M059J (cell line): ENCODE measurements at regions not wholly inside any gene's neighbourhood (a gene's known extent, or its start where the extent isn't known, plus 50 kb on each side); places are given as distances from the start of the nearest gene placed in this dataset.
"Not testable (repeated sequence)": the region's sequence is repeated elsewhere in the genome, so short reads cannot be mapped to it uniquely, and the experiment has no call there.

Experiments
- DNase-seq: peaks from one replicate; pipeline ENCODE4 v3.0.0-alpha.2; 2012; ENCODE audit warnings: low read depth

GRCh38 chr18:35875566-35875965, 96.9 kb upstream of the RMP24 start:
- no peak for DNase-seq

GRCh38 chr18:35876243-35876642, 96.2 kb upstream of the RMP24 start:
- DNase-seq, result no peak

- no peak for DNase-seq
These were observed 91.6 kb upstream of the RMP24 start for GRCh38 chr18:35880788-35881455.

DNA sequence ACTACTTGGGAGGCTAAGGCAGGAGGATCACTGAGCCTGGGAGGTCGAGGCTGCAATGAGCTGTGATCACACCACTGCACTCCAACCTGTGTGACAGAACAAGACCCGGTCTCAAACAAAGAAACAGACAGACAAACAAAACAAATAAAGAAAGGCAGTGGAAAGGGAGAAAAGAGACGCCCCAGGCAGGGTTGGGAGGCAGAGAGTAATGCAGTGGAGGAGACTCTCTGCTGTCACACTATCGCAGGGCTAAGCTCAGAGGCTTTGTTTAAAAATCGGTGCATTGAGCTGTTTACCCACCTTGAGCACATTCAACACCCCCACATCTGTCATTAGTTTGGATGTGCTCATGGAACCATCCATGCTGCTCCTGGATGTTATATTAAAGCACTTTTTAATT, 84.2 kb upstream of the RMP24 start:
- DNase-seq, result no peak

- no peak for DNase-seq
These were observed 82.8 kb upstream of the RMP24 start for GRCh38 chr18:35889677-35890076.

DNA sequence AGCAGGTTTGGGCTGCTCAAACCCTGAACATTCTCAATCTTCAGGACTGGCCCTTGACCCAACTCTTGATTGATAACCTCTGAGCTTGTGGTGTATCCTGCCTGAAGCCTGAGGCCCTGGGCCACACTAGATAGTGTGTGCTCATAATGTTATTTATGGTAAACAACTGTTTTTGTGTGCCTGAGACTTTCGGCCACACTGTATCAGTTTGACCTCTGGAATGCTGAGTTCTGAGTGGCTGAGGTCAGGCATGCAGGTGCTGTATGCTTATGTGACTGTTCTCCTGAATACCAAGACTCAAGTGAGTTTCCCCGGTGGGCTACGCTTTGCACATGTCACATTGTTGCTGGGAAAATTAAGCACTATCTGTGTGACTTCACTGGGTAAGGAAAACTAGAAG, 82.2 kb upstream of the RMP24 start:
- DNase-seq, result no peak

- DNase-seq, result no peak
These were observed 80.4 kb upstream of the RMP24 start for GRCh38 chr18:35892118-35892517.

GRCh38 chr18:35897481-35897880, 75.0 kb upstream of the RMP24 start:
- DNase-seq, result not testable (repeated sequence)

DNA sequence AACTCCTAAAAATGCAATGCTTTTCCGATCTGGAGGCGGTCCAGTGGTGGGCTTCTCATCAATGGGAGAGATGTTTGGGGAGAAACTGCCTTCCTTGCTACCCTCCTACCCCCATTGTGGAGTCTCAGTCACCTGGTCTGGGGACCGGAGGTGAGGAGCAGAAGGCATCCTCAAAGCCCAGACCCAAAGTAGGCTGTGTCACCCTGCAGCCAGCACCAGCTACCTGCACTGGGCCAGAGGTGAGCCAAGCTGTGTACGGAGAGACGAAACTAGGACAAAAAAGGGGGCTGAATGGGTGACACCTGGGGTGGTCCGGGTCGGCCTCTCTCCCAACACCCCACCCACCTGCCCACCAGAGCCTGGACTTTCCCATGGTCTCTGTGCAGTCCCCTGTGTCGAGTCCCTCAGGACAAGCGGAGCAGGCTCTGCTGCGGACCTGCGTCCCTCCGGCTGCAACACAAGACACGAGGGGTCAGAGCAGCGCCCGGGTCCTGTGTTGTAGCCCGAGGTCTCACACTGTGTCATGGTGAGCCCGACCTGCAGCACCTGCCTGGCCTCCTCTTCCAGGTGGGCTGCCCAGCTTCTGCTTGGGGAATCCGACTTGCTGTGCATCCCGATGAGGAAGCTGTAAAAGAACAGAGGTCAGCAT, 68.0 kb upstream of the RMP24 start:
- DNase-seq, result no peak

DNA sequence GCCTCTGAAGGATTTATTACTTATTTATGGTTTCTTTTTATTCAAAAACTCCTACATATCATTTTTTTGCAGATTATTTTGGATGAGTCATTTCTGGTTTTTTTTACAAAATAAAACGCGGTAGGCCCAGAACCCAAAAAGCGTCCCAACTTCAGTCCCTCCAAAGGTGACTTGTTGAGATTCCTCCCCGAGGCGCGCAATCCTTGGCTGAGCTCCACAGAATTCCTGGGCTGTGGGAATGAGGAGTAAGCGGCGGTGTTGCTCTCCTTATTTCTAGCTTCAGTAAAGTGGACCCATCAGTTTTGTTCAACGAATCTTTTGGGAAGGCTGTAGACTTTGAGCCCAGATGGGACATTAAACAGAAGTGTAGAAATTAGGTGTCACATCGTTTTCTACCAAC, 67.0 kb upstream of the RMP24 start:
- DNase-seq, result peak; percentile 4

DNA sequence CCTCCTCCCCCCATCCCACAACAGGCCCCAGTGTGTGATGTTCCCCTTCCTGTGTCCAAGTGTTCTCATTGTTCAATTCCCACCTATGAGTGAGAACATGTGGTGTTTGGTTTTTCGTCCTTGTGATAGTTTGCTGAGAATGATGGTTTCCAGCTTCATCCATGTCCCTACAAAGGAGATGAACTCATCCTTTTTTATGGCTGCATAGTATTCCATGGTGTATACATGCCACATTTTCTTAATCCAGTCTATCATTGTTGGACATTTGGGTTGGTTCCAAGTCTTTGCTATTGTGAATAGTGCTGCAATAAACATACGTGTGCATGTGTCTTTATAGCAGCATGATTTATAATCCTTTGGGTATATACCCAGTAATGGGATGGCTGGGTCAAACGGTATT, 66.2 kb upstream of the RMP24 start:
- not testable (repeated sequence) for DNase-seq

DNA sequence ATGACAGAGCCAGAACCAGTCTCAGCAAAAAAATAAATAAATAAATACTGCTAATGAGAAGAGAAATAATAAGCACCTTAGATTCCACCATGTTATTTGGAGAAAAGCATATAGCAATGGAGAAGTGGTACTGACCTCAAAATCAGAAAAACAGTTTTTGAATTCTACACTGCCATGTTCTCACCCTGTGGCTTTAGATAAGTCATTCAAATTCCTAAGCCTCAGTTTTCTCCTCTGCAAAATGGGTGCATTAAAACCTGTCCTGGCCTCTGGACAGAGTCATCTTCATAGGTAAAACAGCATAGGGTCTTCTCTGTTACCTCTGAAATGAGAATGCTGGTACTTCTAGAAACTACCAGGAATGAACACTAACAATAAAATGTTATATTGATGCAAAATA, 62.2 kb upstream of the RMP24 start:
- no peak for DNase-seq

GRCh38 chr18:35912332-35912731, 60.1 kb upstream of the RMP24 start:
- no peak for DNase-seq

DNA sequence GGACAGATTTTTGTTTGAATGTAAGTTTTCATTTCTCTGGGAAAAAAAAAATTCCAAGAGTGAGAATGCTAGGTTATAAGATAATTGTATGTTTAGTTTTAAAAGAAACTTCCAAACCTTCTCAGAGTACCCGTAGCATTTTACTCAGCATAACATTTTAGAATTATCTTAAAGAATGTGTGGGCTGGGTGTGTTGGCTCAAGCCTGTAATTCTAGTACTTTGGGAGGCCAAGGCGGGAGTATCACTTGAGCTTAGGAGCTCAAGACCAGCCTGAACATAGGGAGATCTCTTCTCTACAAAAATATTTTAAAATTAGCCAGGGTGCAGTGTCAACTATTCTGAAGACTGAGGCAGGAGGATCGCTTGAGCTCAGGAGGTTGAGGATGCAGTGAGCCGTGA, 57.4 kb upstream of the RMP24 start:
- DNase-seq, result no peak

DNA sequence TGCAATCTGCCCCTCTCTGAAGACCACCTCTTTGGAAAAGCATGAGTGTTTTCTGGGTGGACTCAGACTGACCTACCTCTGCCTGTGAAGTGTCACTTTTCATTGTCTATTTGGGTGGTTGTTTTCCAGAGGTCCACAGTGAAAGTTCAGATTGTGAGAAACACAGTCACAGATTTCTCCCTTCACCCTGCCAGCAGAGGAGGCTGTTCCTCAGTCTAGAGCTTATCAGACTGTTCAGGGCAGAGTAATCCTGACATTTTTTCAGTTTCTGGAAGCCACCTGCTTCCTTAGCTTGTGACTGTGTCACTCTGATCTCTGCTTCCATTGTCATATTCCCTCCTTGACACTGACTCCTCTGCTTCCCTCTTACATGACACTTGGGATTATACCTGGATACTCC, 55.4 kb upstream of the RMP24 start:
- no peak for DNase-seq

DNA sequence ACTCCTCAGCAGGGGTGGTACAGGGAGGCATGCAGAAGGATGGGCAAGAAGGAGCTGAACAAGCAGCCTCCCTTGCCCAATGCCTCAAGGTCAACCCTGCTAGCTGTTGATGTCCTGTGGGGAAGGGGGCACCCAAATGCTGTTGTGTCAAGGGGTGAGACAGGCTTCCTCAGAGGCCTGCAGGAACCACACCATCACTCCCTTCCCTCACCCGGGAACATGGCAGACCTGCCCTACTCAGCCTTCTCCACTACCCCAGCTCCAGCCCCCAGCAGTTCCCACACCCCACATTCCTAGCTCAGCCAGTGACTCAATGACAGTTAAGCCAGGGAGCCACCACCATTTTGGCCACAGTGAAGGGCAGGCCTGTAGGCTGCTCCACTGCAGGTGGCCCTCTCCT, 53.9 kb upstream of the RMP24 start:
- no peak for DNase-seq

DNA sequence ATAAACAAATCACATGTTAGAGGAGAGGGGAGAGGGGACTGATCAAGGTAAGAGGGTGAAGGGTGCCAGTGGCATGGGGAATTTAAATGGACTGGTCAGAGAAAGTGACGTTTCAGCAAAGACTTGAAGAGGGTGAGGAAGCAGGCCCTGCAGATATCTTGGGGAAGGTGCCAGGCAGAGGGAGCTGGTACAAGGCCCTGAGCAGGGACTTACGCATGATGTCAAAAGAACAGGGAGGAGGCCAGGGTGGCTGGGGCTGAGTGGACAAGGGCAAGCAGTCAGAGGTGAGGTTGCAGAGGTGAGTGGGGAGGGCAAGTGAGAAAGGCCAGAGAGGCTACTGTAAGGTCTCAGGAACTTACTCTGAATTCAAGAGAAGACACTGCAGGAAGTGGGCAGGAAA, 53.3 kb upstream of the RMP24 start:
- no peak for DNase-seq

DNA sequence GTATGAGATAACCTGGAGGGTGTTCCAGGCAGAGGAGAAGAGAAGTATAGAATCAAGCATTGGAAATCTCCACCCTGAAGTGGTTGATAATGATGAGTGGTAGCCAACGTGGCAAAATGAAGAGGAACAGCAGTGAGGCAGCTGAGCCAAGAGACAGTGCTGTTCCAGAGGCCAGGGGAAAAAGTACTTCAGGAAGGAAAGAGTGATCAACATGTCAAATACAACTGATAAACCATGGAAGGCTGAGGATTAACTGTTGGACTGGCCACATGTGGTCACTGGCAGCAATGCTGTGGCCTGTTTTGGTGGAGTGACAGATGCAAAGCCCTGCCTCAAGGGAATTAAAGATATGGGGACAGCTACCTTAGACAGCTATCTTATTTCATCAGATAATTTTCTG, 51.9 kb upstream of the RMP24 start:
- no peak for DNase-seq
